H9 (cell line): ENCODE measurements at regions not wholly inside any gene's neighbourhood (a gene's known extent, or its start where the extent isn't known, plus 50 kb on each side); places are given as distances from the start of the nearest gene placed in this dataset.

Experiments used
- DNase-seq: peaks from one replicate; pipeline ENCODE4 v3.0.0-alpha.2; 2017
- H2AFZ ChIP-seq: one replicate; pipeline ENCODE4 v1.6.1; 2013; ENCODE audit warnings: mild to moderate bottlenecking, low read length, control low read depth, moderate library complexity
- H2AK5ac ChIP-seq: 2 replicates; pipeline ENCODE4 v1.6.1; 2013; ENCODE audit warnings: low read length, control low read depth, mixed read lengths; ENCODE audit not compliant: insufficient read length
- H2BK120ac ChIP-seq: one replicate; pipeline ENCODE4 v1.6.1; 2013; ENCODE audit warnings: low read depth, mild to moderate bottlenecking, low read length, control low read depth, inconsistent platforms; ENCODE audit not compliant: poor library complexity, severe bottlenecking
- H2BK12ac ChIP-seq: 2 replicates; pipeline ENCODE4 v1.6.1; 2013; ENCODE audit warnings: low read length, control low read depth, mixed read lengths, low read depth; ENCODE audit not compliant: insufficient read length
- H2BK15ac ChIP-seq: 2 replicates; pipeline ENCODE4 v1.6.1; 2013; ENCODE audit warnings: low read depth, low read length, control low read depth
- H2BK20ac ChIP-seq: one replicate; pipeline ENCODE4 v1.6.1; 2013; ENCODE audit warnings: low read depth, mild to moderate bottlenecking, low read length, control low read depth, inconsistent platforms; ENCODE audit not compliant: poor library complexity, severe bottlenecking
- H2BK5ac ChIP-seq: 2 replicates; pipeline ENCODE4 v1.6.1; 2013; ENCODE audit warnings: low read length, control low read depth, mixed read lengths; ENCODE audit not compliant: insufficient read length
- H3K14ac ChIP-seq: 2 replicates; pipeline ENCODE4 v1.6.1; 2013; ENCODE audit warnings: low read length, control low read depth; ENCODE audit not compliant: insufficient read depth
- H3K18ac ChIP-seq: 2 replicates; pipeline ENCODE4 v1.6.1; 2013; ENCODE audit warnings: low read depth, mild to moderate bottlenecking, mixed read lengths, low read length, control low read depth; ENCODE audit not compliant: insufficient read length
- H3K23ac ChIP-seq: 2 replicates; pipeline ENCODE4 v1.6.1; 2013; ENCODE audit warnings: low read length, control low read depth, mixed read lengths, low read depth; ENCODE audit not compliant: insufficient read length
- H3K23me2 ChIP-seq: 2 replicates; pipeline ENCODE4 v1.6.1; 2013; ENCODE audit warnings: low read depth, mild to moderate bottlenecking, mixed read lengths, low read length, control low read depth; ENCODE audit not compliant: insufficient read length, poor library complexity, severe bottlenecking
- H3K27ac ChIP-seq: 2 replicates; pipeline ENCODE4 v1.5.1; 2013; ENCODE audit warnings: low read length, control low read depth, mixed read lengths, low read depth; ENCODE audit not compliant: insufficient read length
- H3K27me3 ChIP-seq: 2 replicates; pipeline ENCODE4 v1.6.1; 2013; ENCODE audit warnings: low read length, control low read depth, inconsistent platforms; ENCODE audit not compliant: insufficient read depth
- H3K4ac ChIP-seq: 2 replicates; pipeline ENCODE4 v1.6.1; 2013; ENCODE audit warnings: low read depth, mild to moderate bottlenecking, control low read depth, inconsistent platforms, low read length, moderate library complexity
- H3K4me1 ChIP-seq: 2 replicates; pipeline ENCODE4 v1.6.1; 2013; ENCODE audit warnings: low read length, control low read depth, inconsistent platforms; ENCODE audit not compliant: insufficient read depth
- H3K4me2 ChIP-seq: 2 replicates; pipeline ENCODE4 v1.6.1; 2013; ENCODE audit warnings: low read length, control low read depth, mixed read lengths; ENCODE audit not compliant: insufficient read length, insufficient read depth
- H3K56ac ChIP-seq: 2 replicates; pipeline ENCODE4 v1.6.1; 2013; ENCODE audit warnings: low read depth, mild to moderate bottlenecking, mixed read lengths, low read length, control low read depth; ENCODE audit not compliant: insufficient read length
- H3K79me1 ChIP-seq: 2 replicates; pipeline ENCODE4 v1.6.1; 2013; ENCODE audit warnings: low read depth, mild to moderate bottlenecking, moderate library complexity, low read length, control low read depth, inconsistent platforms; ENCODE audit not compliant: insufficient read depth, poor library complexity, severe bottlenecking
- H3K79me2 ChIP-seq: 2 replicates; pipeline ENCODE4 v1.6.1; 2013; ENCODE audit warnings: low read length, control low read depth, inconsistent platforms; ENCODE audit not compliant: insufficient read depth
- H3K9ac ChIP-seq: 2 replicates; pipeline ENCODE4 v1.6.1; 2013; ENCODE audit warnings: low read length, control low read depth, mixed read lengths; ENCODE audit not compliant: insufficient read length; ENCODE audit errors: extremely low read depth
- H3K9me3 ChIP-seq: one replicate; pipeline ENCODE4 v1.6.1; 2013; ENCODE audit warnings: low read depth, low read length, inconsistent platforms; ENCODE audit not compliant: control insufficient read depth
- H3T11ph ChIP-seq: one replicate; pipeline ENCODE4 v1.6.1; 2013; ENCODE audit warnings: mild to moderate bottlenecking, low read length, control low read depth, inconsistent platforms
- H4K20me1 ChIP-seq: one replicate; pipeline ENCODE4 v1.6.1; 2013; ENCODE audit not compliant: control insufficient read depth, insufficient read length, insufficient read depth
- H4K5ac ChIP-seq: 2 replicates; pipeline ENCODE4 v1.6.1; 2013; ENCODE audit warnings: low read depth, mild to moderate bottlenecking, mixed read lengths, low read length, control low read depth; ENCODE audit not compliant: insufficient read length
- H4K8ac ChIP-seq: replicated peaks from 2 replicates; pipeline ENCODE4 v1.6.1; 2013; ENCODE audit warnings: low read length, control low read depth, mixed read lengths, low read depth; ENCODE audit not compliant: insufficient read length
- H4K91ac ChIP-seq: 2 replicates; pipeline ENCODE4 v1.6.1; 2013; ENCODE audit warnings: low read depth, mild to moderate bottlenecking, moderate library complexity, mixed read lengths, low read length, control low read depth; ENCODE audit not compliant: insufficient read length
- H3K27ac Mint-ChIP-seq, 3 experiments: 2 replicates in 2 of 3; 3 replicates in 1 of 3; pipeline ENCODE4 v1.8.0; 2020 to 2021; ENCODE audit warnings: mixed read lengths in 3 of 3, mild to moderate bottlenecking in 1 of 3, moderate library complexity in 1 of 3
- H3K27me3 Mint-ChIP-seq: 2 replicates; pipeline ENCODE4 v1.8.0; 2021; ENCODE audit warnings: low read depth, mild to moderate bottlenecking, moderate library complexity, mixed read lengths
- H3K36me3 Mint-ChIP-seq, 3 experiments: 2 replicates in 2 of 3; 3 replicates in 1 of 3; pipeline ENCODE4 v1.8.0; 2020 to 2021; ENCODE audit warnings: low read depth in 3 of 3, mixed read lengths in 3 of 3; ENCODE audit not compliant: insufficient read depth in 1 of 3
- H3K4me1 Mint-ChIP-seq, 2 experiments: 2 replicates each; pipeline ENCODE4 v1.8.0; 2020; ENCODE audit warnings: mixed read lengths in 2 of 2
- H3K4me3 Mint-ChIP-seq, 2 experiments: 2 replicates in 1 of 2; 3 replicates in 1 of 2; pipeline ENCODE4 v1.8.0; 2020 to 2021; ENCODE audit warnings: mild to moderate bottlenecking in 2 of 2, mixed read lengths in 2 of 2, moderate library complexity in 1 of 2
- H3K9me3 Mint-ChIP-seq, 2 experiments: 2 replicates in 1 of 2; 3 replicates in 1 of 2; pipeline ENCODE4 v1.8.0; 2020; ENCODE audit warnings: mild to moderate bottlenecking in 2 of 2, mixed read lengths in 2 of 2, moderate library complexity in 1 of 2
- CTCF ChIP-seq: fragments of 200-600 bp; sonication (generic); conservative IDR thresholded peaks from 3 replicates; pipeline ENCODE4 v1.8.0; 2021; ENCODE audit warnings: antibody characterized with exemption, mild to moderate bottlenecking
- WGBS: extraction: QIAGEN DNeasy Blood & Tissue Kit; methylation state at CpG from one replicate; pipeline ENCODE4 v1.1.7; 2013; ENCODE audit warnings: missing lambda C conversion rate, low lambda C conversion rate, mixed read lengths; ENCODE audit not compliant: insufficient read length; ENCODE audit errors: extremely low coverage; 5-methylcytosine and 5-hydroxymethylcytosine counted together

- no CpG with 5 or more reads among the region's 7 CpGs for WGBS
- no peaks in the 10 kb centered on the region for H4K20me1 ChIP-seq
Measured at GRCh38 chr12:112645586-112645985, 146.0 kb upstream of the RPH3A start.

More at GRCh38 chr12:112645586-112645985, 146.0 kb upstream of the RPH3A start:
- H3K9me3 Mint-ChIP-seq, result no peaks in the 10 kb centered on the region
- no peak overlapping the region for H3K27ac ChIP-seq
- no peak overlapping the region for H3K14ac ChIP-seq
- H3K4me1 Mint-ChIP-seq, result peaks cover 3 to 5% of the 10 kb centered on the region in 2 experiments; a peak in 3 of 4 replicates
- H3K36me3 Mint-ChIP-seq, result no peaks in the 10 kb centered on the region
- H3K23me2 ChIP-seq, result no peaks in the 10 kb centered on the region
- no peak for TF ChIP-seq CTCF
- H2BK5ac ChIP-seq, result no peak overlapping the region
- no peak for DNase-seq
- no peaks in the 10 kb centered on the region; the same call in 1 of the 2 replicates for H3K27me3 ChIP-seq
- no peak overlapping the region for H2BK15ac ChIP-seq
- no peaks in the 10 kb centered on the region for H3K79me1 ChIP-seq
- no peak overlapping the region for H3K27ac Mint-ChIP-seq
- H3K9ac ChIP-seq, result no peak overlapping the region
- no peak overlapping the region for H3K4me2 ChIP-seq
- no peak overlapping the region for H2BK12ac ChIP-seq
- no peak overlapping the region for H3K4ac ChIP-seq
- no peak overlapping the region for H2AK5ac ChIP-seq
- no peak overlapping the region for H4K8ac ChIP-seq
- peaks cover 43% of the 10 kb centered on the region for H3K27me3 Mint-ChIP-seq
- H2BK120ac ChIP-seq, result no peak overlapping the region
- H2AFZ ChIP-seq, result no peak overlapping the region
- H3K4me1 ChIP-seq, result no peaks in the 10 kb centered on the region
- H3K18ac ChIP-seq, result no peak overlapping the region
- no peak overlapping the region for H4K91ac ChIP-seq
- H3K9me3 ChIP-seq, result no peaks in the 10 kb centered on the region
- no peak overlapping the region for H3K56ac ChIP-seq
- H3T11ph ChIP-seq, result no peak overlapping the region
- no peak overlapping the region for H4K5ac ChIP-seq
- no peak overlapping the region for H2BK20ac ChIP-seq
- no peak overlapping the region for H3K4me3 Mint-ChIP-seq
- no peaks in the 10 kb centered on the region for H3K79me2 ChIP-seq
- no peak overlapping the region for H3K23ac ChIP-seq
